ENCODE measurements at regions not wholly inside any gene's neighbourhood (a gene's known extent, or its start where the extent isn't known, plus 50 kb on each side); places are given as distances from the start of the nearest gene placed in this dataset.

GRCh38 chr4:106507440-106507839 lies 138.9 kb upstream of the GIMD1 start:
- no peak for DNase-seq

GRCh38 chr4:106503116-106504050 lies 134.8 kb upstream of the GIMD1 start:
- no peak for DNase-seq

- no peak for DNase-seq
Observed at GRCh38 chr4:106502106-106502699, 133.6 kb upstream of the GIMD1 start.

GRCh38 chr4:106497271-106497670 lies 128.7 kb upstream of the GIMD1 start:
- no peak for DNase-seq

GRCh38 chr4:106496061-106496460 lies 127.5 kb upstream of the GIMD1 start:
- DNase-seq = no peak

- DNase-seq = no peak
Observed at GRCh38 chr4:106495476-106495875, 126.9 kb upstream of the GIMD1 start.

GRCh38 chr4:106494066-106494465 lies 125.5 kb upstream of the GIMD1 start:
- no peak for DNase-seq

- no peak for DNase-seq
Observed at GRCh38 chr4:106493086-106493485, 124.5 kb upstream of the GIMD1 start.

- DNase-seq = no peak
Observed at GRCh38 chr4:106486533-106486932, 118.0 kb upstream of the GIMD1 start.

- no peak for DNase-seq
Observed at GRCh38 chr4:106481801-106482200, 113.2 kb upstream of the GIMD1 start.

- no peak for DNase-seq
Observed at GRCh38 chr4:106478152-106478551, 109.6 kb upstream of the GIMD1 start.

GRCh38 chr4:106476741-106477140 lies 108.2 kb upstream of the GIMD1 start:
- DNase-seq = no peak

GRCh38 chr4:106473515-106473914 lies 104.9 kb upstream of the GIMD1 start:
- no peak for DNase-seq

GRCh38 chr4:106471151-106471550 lies 102.6 kb upstream of the GIMD1 start:
- DNase-seq = no peak

- no peak for DNase-seq
Observed at GRCh38 chr4:106463622-106464021, 95.0 kb upstream of the GIMD1 start.

- peak; percentile 10 for DNase-seq
Observed at GRCh38 chr4:106454581-106454980, 86.0 kb upstream of the GIMD1 start.

GRCh38 chr4:106454021-106454420 lies 85.4 kb upstream of the GIMD1 start:
- DNase-seq = no peak

- no peak for DNase-seq
Observed at GRCh38 chr4:106451091-106451490, 82.5 kb upstream of the GIMD1 start.

- DNase-seq = no peak
Observed at GRCh38 chr4:106450249-106450648, 81.7 kb upstream of the GIMD1 start.

GRCh38 chr4:106444557-106444956 lies 76.0 kb upstream of the GIMD1 start:
- no peak for DNase-seq

GRCh38 chr4:106430797-106431196 lies 62.2 kb upstream of the GIMD1 start:
- DNase-seq = no peak

GRCh38 chr4:106429885-106430284 lies 61.3 kb upstream of the GIMD1 start:
- no peak for DNase-seq

GRCh38 chr4:106426069-106426468 lies 57.5 kb upstream of the GIMD1 start:
- DNase-seq = no peak

GRCh38 chr4:106425576-106425975 lies 57.0 kb upstream of the GIMD1 start:
- no peak for DNase-seq

Data from NCI-H524 treated with DMSO at 0.1 percent for 48 hours (cell line).